Nephron progenitor cell (in vitro differentiated cells): ENCODE measurements at regions not wholly inside any gene's neighbourhood (a gene's known extent, or its start where the extent isn't known, plus 50 kb on each side); places are given as distances from the start of the nearest gene placed in this dataset.

Source experiments
- DNase-seq: peaks from one replicate; pipeline ENCODE4 v3.0.0; 2021
- H3K27ac Mint-ChIP-seq: 2 replicates; pipeline ENCODE4 v1.8.0; 2021; ENCODE audit warnings: mild to moderate bottlenecking, moderate library complexity, mixed read lengths
- H3K27me3 Mint-ChIP-seq: 2 replicates; pipeline ENCODE4 v1.8.0; 2021; ENCODE audit warnings: mild to moderate bottlenecking, low read depth, mixed read lengths; ENCODE audit not compliant: poor library complexity
- H3K36me3 Mint-ChIP-seq: 2 replicates; pipeline ENCODE4 v1.8.0; 2021; ENCODE audit warnings: low read depth, mixed read lengths
- H3K4me1 Mint-ChIP-seq: 2 replicates; pipeline ENCODE4 v1.8.0; 2021; ENCODE audit warnings: mixed read lengths
- H3K4me3 Mint-ChIP-seq: 2 replicates; pipeline ENCODE4 v1.8.0; 2021; ENCODE audit warnings: mild to moderate bottlenecking, moderate library complexity, mixed read lengths
- H3K9me3 Mint-ChIP-seq: 2 replicates; pipeline ENCODE4 v1.8.0; 2021; ENCODE audit warnings: mild to moderate bottlenecking, moderate library complexity, mixed read lengths
- CTCF ChIP-seq: fragments of 200-600 bp; sonication (generic); IDR thresholded peaks from 2 replicates; pipeline ENCODE4 v1.5.0; 2021; ENCODE audit warnings: antibody characterized with exemption

- no peak for DNase-seq
- H3K27ac Mint-ChIP-seq, result no peak overlapping the region
- no peak overlapping the region for H3K4me3 Mint-ChIP-seq
- peaks cover 9% of the 10 kb centered on the region for H3K36me3 Mint-ChIP-seq
- no peaks in the 10 kb centered on the region for H3K4me1 Mint-ChIP-seq
- no peak for TF ChIP-seq CTCF
- peaks cover 13% of the 10 kb centered on the region for H3K9me3 Mint-ChIP-seq
- H3K27me3 Mint-ChIP-seq, result no peaks in the 10 kb centered on the region
Observed at GRCh38 chr1:80926531-80926930, 874.2 kb upstream of the ADGRL2 start.

GRCh38 chr1:80925130-80925805 lies 875.5 kb upstream of the ADGRL2 start:
- no peak for DNase-seq
- TF ChIP-seq CTCF, result no peak
- Mint-ChIP-seq H3K27ac (no peak overlapping the region), H3K9me3 (no peaks in the 10 kb centered on the region), H3K36me3 (no peaks in the 10 kb centered on the region), H3K4me3 (no peak overlapping the region), H3K27me3 (no peaks in the 10 kb centered on the region), H3K4me1 (no peaks in the 10 kb centered on the region)

GRCh38 chr1:80924290-80924689 lies 876.4 kb upstream of the ADGRL2 start:
- H3K27ac Mint-ChIP-seq, result no peak overlapping the region
- no peak overlapping the region for H3K4me3 Mint-ChIP-seq
- no peaks in the 10 kb centered on the region for H3K36me3 Mint-ChIP-seq
- no peak for TF ChIP-seq CTCF
- H3K4me1 Mint-ChIP-seq, result no peaks in the 10 kb centered on the region
- no peak for DNase-seq
- H3K27me3 Mint-ChIP-seq, result no peaks in the 10 kb centered on the region
- H3K9me3 Mint-ChIP-seq, result no peaks in the 10 kb centered on the region

- Mint-ChIP-seq H3K36me3 (no peaks in the 10 kb centered on the region), H3K9me3 (no peaks in the 10 kb centered on the region), H3K27ac (no peak overlapping the region), H3K4me3 (no peak overlapping the region), H3K4me1 (peaks cover 6% of the 10 kb centered on the region), H3K27me3 (no peaks in the 10 kb centered on the region)
- TF ChIP-seq CTCF, result no peak
- no peak for DNase-seq
Observed at GRCh38 chr1:80922906-80923305, 877.8 kb upstream of the ADGRL2 start.

- DNase-seq, result no peak
- no peak for TF ChIP-seq CTCF
- H3K27me3 Mint-ChIP-seq, result no peaks in the 10 kb centered on the region
- H3K4me1 Mint-ChIP-seq, result peaks cover 6% of the 10 kb centered on the region
- H3K27ac Mint-ChIP-seq, result no peak overlapping the region
- no peaks in the 10 kb centered on the region for H3K9me3 Mint-ChIP-seq
- H3K4me3 Mint-ChIP-seq, result no peak overlapping the region
- no peaks in the 10 kb centered on the region for H3K36me3 Mint-ChIP-seq
Observed at GRCh38 chr1:80919426-80919825, 881.3 kb upstream of the ADGRL2 start.

GRCh38 chr1:80918380-80918779 lies 882.4 kb upstream of the ADGRL2 start:
- Mint-ChIP-seq H3K27ac (no peak overlapping the region), H3K9me3 (no peaks in the 10 kb centered on the region), H3K27me3 (no peaks in the 10 kb centered on the region), H3K4me1 (peaks cover 6% of the 10 kb centered on the region), H3K4me3 (no peak overlapping the region), H3K36me3 (no peaks in the 10 kb centered on the region)
- DNase-seq, result no peak
- no peak for TF ChIP-seq CTCF
